ENCODE measurements at regions not wholly inside any gene's neighbourhood (a gene's known extent, or its start where the extent isn't known, plus 50 kb on each side); places are given as distances from the start of the nearest gene placed in this dataset.

GRCh38 chr7:52723606-52724005, 311.8 kb upstream of the POM121L12 start:
- H3K4me1 ChIP-seq = no peaks in the 10 kb centered on the region
- H3K36me3 ChIP-seq = no peaks in the 10 kb centered on the region
- no peak for TF ChIP-seq CTCF (IDR thresholded peaks at IDR 0.05)
- TF ChIP-seq POLR2AphosphoS5 (IDR thresholded peaks at IDR 0.05) = no peak
- TF ChIP-seq POLR2A (IDR thresholded peaks at IDR 0.05) = no peak
- DNase-seq (ENCODE audit: low spot score in 2 of 2) = no peak
- no peaks in the 10 kb centered on the region for H3K9me3 ChIP-seq
- H3K27ac ChIP-seq = no peak overlapping the region
- no peak overlapping the region for H3K4me3 ChIP-seq
- intact Hi-C loops (cut with DNase I; ENCODE audit: low total_unique reads) = no loop called here
- no peaks in the 10 kb centered on the region for H3K27me3 ChIP-seq

- TF ChIP-seq POLR2AphosphoS5 (IDR thresholded peaks at IDR 0.05) (no peak), POLR2A (IDR thresholded peaks at IDR 0.05) (no peak), CTCF (IDR thresholded peaks at IDR 0.05) (no peak)
- Histone ChIP-seq H3K27me3 (no peaks in the 10 kb centered on the region), H3K4me3 (no peak overlapping the region), H3K9me3 (no peaks in the 10 kb centered on the region), H3K27ac (no peak overlapping the region), H3K36me3 (no peaks in the 10 kb centered on the region), H3K4me1 (no peaks in the 10 kb centered on the region)
- DNase-seq (ENCODE audit: low spot score in 2 of 2) = no peak
- intact Hi-C loops (cut with DNase I; ENCODE audit: low total_unique reads) = no loop called here
These were observed 314.6 kb upstream of the POM121L12 start for GRCh38 chr7:52720856-52721255.

GRCh38 chr7:52719677-52720076, 315.8 kb upstream of the POM121L12 start:
- H3K27ac ChIP-seq = no peak overlapping the region
- H3K27me3 ChIP-seq = no peaks in the 10 kb centered on the region
- H3K36me3 ChIP-seq = no peaks in the 10 kb centered on the region
- no peaks in the 10 kb centered on the region for H3K4me1 ChIP-seq
- DNase-seq (ENCODE audit: low spot score in 2 of 2) = no peak
- TF ChIP-seq CTCF (IDR thresholded peaks at IDR 0.05) (no peak), POLR2A (IDR thresholded peaks at IDR 0.05) (no peak), POLR2AphosphoS5 (IDR thresholded peaks at IDR 0.05) (no peak)
- H3K9me3 ChIP-seq = no peaks in the 10 kb centered on the region
- intact Hi-C loops (cut with DNase I; ENCODE audit: low total_unique reads) = no loop called here
- H3K4me3 ChIP-seq = no peak overlapping the region

- TF ChIP-seq POLR2A (IDR thresholded peaks at IDR 0.05) = no peak
- no peak for TF ChIP-seq POLR2AphosphoS5 (IDR thresholded peaks at IDR 0.05)
- no peak for TF ChIP-seq CTCF (IDR thresholded peaks at IDR 0.05)
- no peaks in the 10 kb centered on the region for H3K4me1 ChIP-seq
- no peaks in the 10 kb centered on the region for H3K9me3 ChIP-seq
- intact Hi-C loops (cut with DNase I; ENCODE audit: low total_unique reads) = no loop called here
- H3K36me3 ChIP-seq = no peaks in the 10 kb centered on the region
- DNase-seq (ENCODE audit: low spot score in 2 of 2) = no peak
- H3K4me3 ChIP-seq = no peak overlapping the region
- H3K27ac ChIP-seq = no peak overlapping the region
- H3K27me3 ChIP-seq = no peaks in the 10 kb centered on the region
These were observed 319.7 kb upstream of the POM121L12 start for GRCh38 chr7:52715701-52716100.

- DNase-seq (ENCODE audit: low spot score in 2 of 2) = no peak
- intact Hi-C loops (cut with DNase I; ENCODE audit: low total_unique reads) = no loop called here
These were observed 322.5 kb upstream of the POM121L12 start for GRCh38 chr7:52712938-52713337.

More at GRCh38 chr7:52712938-52713337, 322.5 kb upstream of the POM121L12 start:
- Histone ChIP-seq H3K4me1 (no peaks in the 10 kb centered on the region), H3K27ac (no peak overlapping the region), H3K4me3 (no peak overlapping the region), H3K27me3 (no peaks in the 10 kb centered on the region), H3K9me3 (no peaks in the 10 kb centered on the region), H3K36me3 (no peaks in the 10 kb centered on the region)
- TF ChIP-seq CTCF (IDR thresholded peaks at IDR 0.05) = no peak
- no peak for TF ChIP-seq POLR2AphosphoS5 (IDR thresholded peaks at IDR 0.05)
- TF ChIP-seq POLR2A (IDR thresholded peaks at IDR 0.05) = no peak

Data from breast epithelium (tissue), 4 donors.